GM12878 (cell line): ENCODE measurements at regions not wholly inside any gene's neighbourhood (a gene's known extent, or its start where the extent isn't known, plus 50 kb on each side); places are given as distances from the start of the nearest gene placed in this dataset.

Source experiments
- ATF7 ChIP-seq: fragments of 450-650 bp; IDR thresholded peaks from 2 replicates; pipeline ENCODE4 v1.6.1; 2016; ENCODE audit warnings: low read depth, mild to moderate bottlenecking
- CHD2 ChIP-seq: IDR thresholded peaks from 2 replicates; pipeline ENCODE4 v1.6.1; 2011; ENCODE audit warnings: low read depth, low read length, improper control_type of control experiment, borderline replicate concordance
- DPF2 ChIP-seq: fragments of 450-650 bp; IDR thresholded peaks from 2 replicates; pipeline ENCODE4 v1.6.1; 2017; ENCODE audit warnings: mild to moderate bottlenecking
- EED ChIP-seq: sonication (generic); IDR thresholded peaks from 2 replicates; pipeline ENCODE4 v1.6.1; 2016; ENCODE audit warnings: antibody characterized with exemption, low read depth
- FOXM1 ChIP-seq: IDR thresholded peaks from 2 replicates; pipeline ENCODE4 v1.6.1; 2012; ENCODE audit warnings: low read depth, mild to moderate bottlenecking, inconsistent platforms, low read length, moderate library complexity
- GATAD2B ChIP-seq: fragments of 450-650 bp; conservative IDR thresholded peaks from 2 replicates; pipeline ENCODE4 v1.6.1; 2017; ENCODE audit warnings: low read depth, mild to moderate bottlenecking, moderate library complexity
- HCFC1 ChIP-seq: fragments of 150-350 bp; IDR thresholded peaks from 2 replicates; pipeline ENCODE4 v1.6.1; 2014; ENCODE audit warnings: low read length
- IKZF1 ChIP-seq: fragments of 450-650 bp; conservative IDR thresholded peaks from 2 replicates; pipeline ENCODE4 v1.6.1; 2017; ENCODE audit warnings: antibody characterized with exemption, mild to moderate bottlenecking
- IKZF2 ChIP-seq, 2 experiments: fragments of 450-650 bp; IDR thresholded peaks; 2 replicates each; pipeline ENCODE4 v1.6.1; 2017; ENCODE audit warnings: mild to moderate bottlenecking in 2 of 2, moderate library complexity in 2 of 2
- JUND ChIP-seq: IDR thresholded peaks from 2 replicates; pipeline ENCODE4 v1.6.1; 2012; ENCODE audit warnings: low read depth, mild to moderate bottlenecking, low read length, improper control_type of control experiment, moderate library complexity
- MEF2A ChIP-seq: IDR thresholded peaks from 2 replicates; pipeline ENCODE4 v1.6.1; 2011; ENCODE audit warnings: low read depth, mild to moderate bottlenecking, low read length, moderate library complexity; ENCODE audit not compliant: insufficient read depth
- NBN ChIP-seq: fragments of 450-650 bp; IDR thresholded peaks from 2 replicates; pipeline ENCODE4 v1.6.1; 2016
- NFIC ChIP-seq: IDR thresholded peaks from 2 replicates; pipeline ENCODE4 v1.6.1; 2012; ENCODE audit warnings: low read depth, mild to moderate bottlenecking, inconsistent platforms, low read length, moderate library complexity
- NFYA ChIP-seq: IDR thresholded peaks from 2 replicates; pipeline ENCODE4 v1.6.1; 2011; ENCODE audit warnings: low read depth, mild to moderate bottlenecking, low read length, improper control_type of control experiment, borderline replicate concordance
- PML ChIP-seq: IDR thresholded peaks from 2 replicates; pipeline ENCODE4 v1.6.1; 2012; ENCODE audit warnings: low read length, inconsistent platforms
- POU2F2 ChIP-seq: IDR thresholded peaks from 3 replicates; pipeline ENCODE4 v1.6.1; 2011; ENCODE audit warnings: low read depth, mild to moderate bottlenecking, low read length, borderline replicate concordance
- RUNX3 ChIP-seq: IDR thresholded peaks from 2 replicates; pipeline ENCODE4 v1.6.1; 2012; ENCODE audit warnings: low read length, inconsistent platforms
- TAF1 ChIP-seq: IDR thresholded peaks from 2 replicates; pipeline ENCODE4 v1.6.1; 2011; ENCODE audit warnings: mild to moderate bottlenecking, low read depth, low read length, borderline replicate concordance
- ZBED1 ChIP-seq: IDR thresholded peaks from 2 replicates; pipeline ENCODE4 v1.6.1; 2016; ENCODE audit warnings: borderline replicate concordance
- ZZZ3 ChIP-seq: IDR thresholded peaks from 2 replicates; pipeline ENCODE4 v1.6.1; 2011; ENCODE audit warnings: low read depth; ENCODE audit not compliant: control insufficient read depth, insufficient read length
- TF ChIP-seq, protein P1 (sequence below): fragments of 450-650 bp; IDR thresholded peaks from 2 replicates; pipeline ENCODE4 v1.6.1; 2017; ENCODE audit warnings: antibody characterized with exemption, mild to moderate bottlenecking, moderate library complexity
- TF ChIP-seq, protein P2 (sequence below): fragments of 450-650 bp; IDR thresholded peaks from 2 replicates; pipeline ENCODE4 v1.6.1; 2017; ENCODE audit warnings: low read depth, mild to moderate bottlenecking, moderate library complexity
- TF ChIP-seq, protein P3 (sequence below): fragments of 450-650 bp; IDR thresholded peaks from 2 replicates; pipeline ENCODE4 v1.6.1; 2014; ENCODE audit warnings: mild to moderate bottlenecking
- TF ChIP-seq, protein P4 (sequence below): fragments of 450-650 bp; IDR thresholded peaks from 2 replicates; pipeline ENCODE4 v1.6.1; 2016; ENCODE audit warnings: mild to moderate bottlenecking

DNA sequence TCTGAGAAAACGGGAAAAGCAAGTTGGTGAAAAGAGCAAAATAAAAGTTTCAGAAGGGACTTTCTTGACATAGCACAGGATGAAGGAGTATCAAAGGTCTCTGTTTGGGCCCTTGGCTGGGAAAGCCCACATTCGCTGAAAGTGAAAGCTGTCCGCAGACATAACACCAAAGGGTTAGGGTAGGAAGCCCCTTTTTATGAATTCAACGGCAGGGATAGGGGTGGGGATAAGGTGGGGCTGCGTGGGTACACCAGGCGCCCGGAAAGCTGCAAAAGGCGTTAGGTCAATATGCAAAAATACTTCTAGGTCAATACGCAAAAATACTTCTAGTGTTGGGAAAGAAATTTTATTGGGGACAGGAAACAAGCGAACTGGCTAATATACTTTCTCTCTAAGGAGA lies 135.1 kb downstream of the OR2B2 start (continued):
- TF ChIP-seq, protein P1, sequence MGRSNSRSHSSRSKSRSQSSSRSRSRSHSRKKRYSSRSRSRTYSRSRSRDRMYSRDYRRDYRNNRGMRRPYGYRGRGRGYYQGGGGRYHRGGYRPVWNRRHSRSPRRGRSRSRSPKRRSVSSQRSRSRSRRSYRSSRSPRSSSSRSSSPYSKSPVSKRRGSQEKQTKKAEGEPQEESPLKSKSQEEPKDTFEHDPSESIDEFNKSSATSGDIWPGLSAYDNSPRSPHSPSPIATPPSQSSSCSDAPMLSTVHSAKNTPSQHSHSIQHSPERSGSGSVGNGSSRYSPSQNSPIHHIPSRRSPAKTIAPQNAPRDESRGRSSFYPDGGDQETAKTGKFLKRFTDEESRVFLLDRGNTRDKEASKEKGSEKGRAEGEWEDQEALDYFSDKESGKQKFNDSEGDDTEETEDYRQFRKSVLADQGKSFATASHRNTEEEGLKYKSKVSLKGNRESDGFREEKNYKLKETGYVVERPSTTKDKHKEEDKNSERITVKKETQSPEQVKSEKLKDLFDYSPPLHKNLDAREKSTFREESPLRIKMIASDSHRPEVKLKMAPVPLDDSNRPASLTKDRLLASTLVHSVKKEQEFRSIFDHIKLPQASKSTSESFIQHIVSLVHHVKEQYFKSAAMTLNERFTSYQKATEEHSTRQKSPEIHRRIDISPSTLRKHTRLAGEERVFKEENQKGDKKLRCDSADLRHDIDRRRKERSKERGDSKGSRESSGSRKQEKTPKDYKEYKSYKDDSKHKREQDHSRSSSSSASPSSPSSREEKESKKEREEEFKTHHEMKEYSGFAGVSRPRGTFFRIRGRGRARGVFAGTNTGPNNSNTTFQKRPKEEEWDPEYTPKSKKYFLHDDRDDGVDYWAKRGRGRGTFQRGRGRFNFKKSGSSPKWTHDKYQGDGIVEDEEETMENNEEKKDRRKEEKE: no peak
- TF ChIP-seq ZZZ3: no peak
- no peak for TF ChIP-seq HCFC1
- peak; percentile 56; the same call in 1 of the 2 replicates for TF ChIP-seq EED
- TF ChIP-seq JUND: no peak
- TF ChIP-seq ATF7: 0 out of 2 replicates have a peak, but pooled peaks have one; percentile 15
- TF ChIP-seq POU2F2: peak; percentile 57; the same call in 1 of the 3 replicates
- peak; percentile 51; the same call in 1 of the 2 replicates for TF ChIP-seq RUNX3
- TF ChIP-seq NFIC: no peak
- TF ChIP-seq DPF2: peak; percentile 48; the same call in 1 of the 2 replicates
- no peak for TF ChIP-seq NFYA
- TF ChIP-seq NBN: peak; percentile 75; the same call in 1 of the 2 replicates
- 0 out of 2 replicates have a peak, but pooled peaks have one; percentile 44 for TF ChIP-seq PML
- 0 out of 2 replicates have a peak, but pooled peaks have one; percentile 21 for TF ChIP-seq FOXM1
- TF ChIP-seq CHD2: no peak
- TF ChIP-seq, protein P2, sequence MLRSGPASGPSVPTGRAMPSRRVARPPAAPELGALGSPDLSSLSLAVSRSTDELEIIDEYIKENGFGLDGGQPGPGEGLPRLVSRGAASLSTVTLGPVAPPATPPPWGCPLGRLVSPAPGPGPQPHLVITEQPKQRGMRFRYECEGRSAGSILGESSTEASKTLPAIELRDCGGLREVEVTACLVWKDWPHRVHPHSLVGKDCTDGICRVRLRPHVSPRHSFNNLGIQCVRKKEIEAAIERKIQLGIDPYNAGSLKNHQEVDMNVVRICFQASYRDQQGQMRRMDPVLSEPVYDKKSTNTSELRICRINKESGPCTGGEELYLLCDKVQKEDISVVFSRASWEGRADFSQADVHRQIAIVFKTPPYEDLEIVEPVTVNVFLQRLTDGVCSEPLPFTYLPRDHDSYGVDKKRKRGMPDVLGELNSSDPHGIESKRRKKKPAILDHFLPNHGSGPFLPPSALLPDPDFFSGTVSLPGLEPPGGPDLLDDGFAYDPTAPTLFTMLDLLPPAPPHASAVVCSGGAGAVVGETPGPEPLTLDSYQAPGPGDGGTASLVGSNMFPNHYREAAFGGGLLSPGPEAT: peak; percentile 87
- TF ChIP-seq GATAD2B: peak; percentile 43; the same call in 1 of the 2 replicates
- TF ChIP-seq TAF1: peak; percentile 16; the same call in 1 of the 2 replicates
- TF ChIP-seq IKZF2 (IDR thresholded peaks at IDR 0.05): peak; percentile 74 to 78; a peak in 2 of 4 replicates
- TF ChIP-seq MEF2A: no peak
- 0 out of 2 replicates have a peak, but pooled peaks have one; percentile 55 for TF ChIP-seq ZBED1
- peak; percentile 78 for TF ChIP-seq IKZF1
- TF ChIP-seq, protein P3, sequence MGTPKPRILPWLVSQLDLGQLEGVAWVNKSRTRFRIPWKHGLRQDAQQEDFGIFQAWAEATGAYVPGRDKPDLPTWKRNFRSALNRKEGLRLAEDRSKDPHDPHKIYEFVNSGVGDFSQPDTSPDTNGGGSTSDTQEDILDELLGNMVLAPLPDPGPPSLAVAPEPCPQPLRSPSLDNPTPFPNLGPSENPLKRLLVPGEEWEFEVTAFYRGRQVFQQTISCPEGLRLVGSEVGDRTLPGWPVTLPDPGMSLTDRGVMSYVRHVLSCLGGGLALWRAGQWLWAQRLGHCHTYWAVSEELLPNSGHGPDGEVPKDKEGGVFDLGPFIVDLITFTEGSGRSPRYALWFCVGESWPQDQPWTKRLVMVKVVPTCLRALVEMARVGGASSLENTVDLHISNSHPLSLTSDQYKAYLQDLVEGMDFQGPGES: no peak
- TF ChIP-seq, protein P4, sequence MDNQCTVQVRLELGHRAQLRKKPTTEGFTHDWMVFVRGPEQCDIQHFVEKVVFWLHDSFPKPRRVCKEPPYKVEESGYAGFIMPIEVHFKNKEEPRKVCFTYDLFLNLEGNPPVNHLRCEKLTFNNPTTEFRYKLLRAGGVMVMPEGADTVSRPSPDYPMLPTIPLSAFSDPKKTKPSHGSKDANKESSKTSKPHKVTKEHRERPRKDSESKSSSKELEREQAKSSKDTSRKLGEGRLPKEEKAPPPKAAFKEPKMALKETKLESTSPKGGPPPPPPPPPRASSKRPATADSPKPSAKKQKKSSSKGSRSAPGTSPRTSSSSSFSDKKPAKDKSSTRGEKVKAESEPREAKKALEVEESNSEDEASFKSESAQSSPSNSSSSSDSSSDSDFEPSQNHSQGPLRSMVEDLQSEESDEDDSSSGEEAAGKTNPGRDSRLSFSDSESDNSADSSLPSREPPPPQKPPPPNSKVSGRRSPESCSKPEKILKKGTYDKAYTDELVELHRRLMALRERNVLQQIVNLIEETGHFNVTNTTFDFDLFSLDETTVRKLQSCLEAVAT: no peak
- TF ChIP-seq, all 136 proteins: peak for 23
